GM12873 (cell line): ENCODE measurements at regions not wholly inside any gene's neighbourhood (a gene's known extent, or its start where the extent isn't known, plus 50 kb on each side); places are given as distances from the start of the nearest gene placed in this dataset.

Source experiments
- CTCF ChIP-seq: IDR thresholded peaks from 2 replicates; pipeline ENCODE4 v1.5.1; 2012; ENCODE audit warnings: low read depth, mild to moderate bottlenecking, moderate library complexity, low read length, control low read depth; ENCODE audit not compliant: insufficient read depth; ENCODE audit errors: missing control alignments

- TF ChIP-seq CTCF, result no peak
Observed at GRCh38 chr18:39773646-39774045, 2181.4 kb upstream of the PIK3C3 start.

GRCh38 chr18:39772155-39772919, 2182.7 kb upstream of the PIK3C3 start:
- TF ChIP-seq CTCF, result no peak

GRCh38 chr18:39770399-39770798, 2184.6 kb upstream of the PIK3C3 start:
- no peak for TF ChIP-seq CTCF

- TF ChIP-seq CTCF, result no peak
Observed at GRCh38 chr18:39764873-39765272, 2190.2 kb upstream of the PIK3C3 start.

- no peak for TF ChIP-seq CTCF
Observed at GRCh38 chr18:39761273-39761672, 2193.8 kb upstream of the PIK3C3 start.

- no peak for TF ChIP-seq CTCF
Observed at GRCh38 chr18:39759926-39760325, 2194.3 kb upstream of the CELF4 start.

GRCh38 chr18:39753178-39753577, 2187.6 kb upstream of the CELF4 start:
- TF ChIP-seq CTCF, result no peak
